ENCODE measurements at regions not wholly inside any gene's neighbourhood (a gene's known extent, or its start where the extent isn't known, plus 50 kb on each side); places are given as distances from the start of the nearest gene placed in this dataset.
"Not testable (repeated sequence)": the region's sequence is repeated elsewhere in the genome, so short reads cannot be mapped to it uniquely, and the experiment has no call there.

DNA sequence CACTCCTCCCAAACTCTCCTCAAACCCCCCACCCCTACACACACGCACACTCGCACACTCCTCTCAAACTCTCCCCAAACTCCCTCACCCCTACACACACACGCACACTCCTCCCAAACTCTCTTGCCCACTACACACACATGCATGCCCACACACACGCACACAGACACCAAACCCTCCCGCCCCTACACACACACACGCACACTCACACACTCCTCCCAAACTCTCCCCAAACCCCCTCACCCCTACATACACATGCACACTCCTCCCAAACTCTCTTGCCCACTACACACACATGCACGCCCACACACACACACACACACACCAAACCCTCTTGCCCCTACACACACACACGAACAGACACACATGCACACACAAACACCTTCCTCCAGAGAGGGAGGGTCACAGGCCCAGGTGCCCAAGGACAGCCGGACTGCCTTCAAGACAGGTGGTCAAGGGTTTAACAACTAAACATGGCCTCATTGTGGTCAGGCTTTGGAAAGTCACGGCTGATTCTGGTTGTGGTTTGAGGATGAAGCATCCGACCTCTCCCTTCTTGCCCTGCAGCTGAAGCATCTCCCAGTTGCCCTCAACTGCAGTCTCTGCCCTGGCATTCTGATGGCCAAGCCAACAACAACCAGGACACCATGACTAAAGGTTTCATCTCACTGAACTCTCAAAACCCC is 72.3 kb upstream of the SNTG2 start:
- DNase-seq (ENCODE audit: extremely low read depth in 1 of 2, low read depth in 1 of 2) = no peak

DNA sequence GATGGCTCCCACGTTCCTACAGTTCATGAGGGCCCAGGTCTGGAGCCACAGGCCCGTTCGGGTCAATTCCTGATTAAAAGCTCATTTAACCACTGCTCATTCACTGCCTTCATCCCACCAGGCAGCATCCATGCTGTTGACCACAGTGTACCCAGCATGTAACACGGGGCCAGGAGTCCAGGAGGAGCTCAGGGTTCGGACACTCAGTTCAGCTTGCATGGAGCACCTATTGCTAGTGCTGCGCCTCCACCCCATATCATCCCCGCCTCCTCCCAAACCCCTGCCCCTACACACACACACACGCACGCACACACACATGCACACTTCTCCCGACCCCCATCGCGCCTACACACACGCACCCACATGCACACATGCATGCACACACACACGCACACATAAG is 72.9 kb upstream of the SNTG2 start:
- DNase-seq (ENCODE audit: extremely low read depth in 1 of 2, low read depth in 1 of 2) = no peak

DNA sequence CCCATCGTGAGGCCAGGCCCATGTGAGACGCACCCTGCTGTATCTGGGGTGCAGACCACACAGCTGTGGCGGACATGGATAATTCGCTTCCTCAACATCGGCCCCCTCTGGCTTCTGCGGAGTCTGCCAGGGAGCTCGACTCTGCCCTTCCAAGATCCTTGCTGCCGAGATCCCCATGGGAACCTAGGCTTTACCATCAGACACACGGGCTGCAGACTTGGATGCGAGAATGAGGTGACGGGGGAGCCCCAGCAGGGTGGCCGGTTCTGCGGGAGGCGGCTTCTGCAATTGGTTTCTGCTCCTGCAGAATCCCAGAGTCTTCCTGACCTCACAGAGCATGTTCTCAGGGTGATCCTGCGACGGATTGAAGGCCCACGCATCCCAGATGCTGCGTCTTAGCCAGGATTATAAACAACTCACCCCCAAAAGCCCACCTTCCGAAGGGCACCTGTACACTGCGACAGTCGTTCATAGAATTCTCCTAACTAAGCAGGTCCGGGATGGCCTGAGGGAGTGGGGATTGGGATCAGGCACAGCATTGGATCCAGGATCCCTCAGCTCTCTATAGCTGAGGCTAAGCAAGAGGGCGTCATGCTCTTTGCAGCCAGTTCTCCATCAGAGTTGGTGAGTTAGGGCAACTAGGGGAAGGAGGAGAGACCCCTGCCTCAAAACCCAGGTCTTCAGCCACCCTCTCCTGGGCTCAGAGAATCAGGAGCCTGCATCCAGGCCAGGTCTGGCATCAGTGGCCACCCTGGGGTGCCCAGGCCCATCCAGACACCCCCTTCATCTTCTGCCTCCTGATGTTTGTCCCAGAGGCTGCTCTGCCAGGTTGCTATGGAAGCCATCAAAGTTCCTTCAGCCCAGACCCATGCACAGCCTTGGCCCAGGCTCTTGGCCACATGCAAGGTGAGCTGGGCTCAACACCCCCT is 74.7 kb upstream of the SNTG2 start:
- no peak for DNase-seq (ENCODE audit: extremely low read depth in 1 of 2, low read depth in 1 of 2)

DNA sequence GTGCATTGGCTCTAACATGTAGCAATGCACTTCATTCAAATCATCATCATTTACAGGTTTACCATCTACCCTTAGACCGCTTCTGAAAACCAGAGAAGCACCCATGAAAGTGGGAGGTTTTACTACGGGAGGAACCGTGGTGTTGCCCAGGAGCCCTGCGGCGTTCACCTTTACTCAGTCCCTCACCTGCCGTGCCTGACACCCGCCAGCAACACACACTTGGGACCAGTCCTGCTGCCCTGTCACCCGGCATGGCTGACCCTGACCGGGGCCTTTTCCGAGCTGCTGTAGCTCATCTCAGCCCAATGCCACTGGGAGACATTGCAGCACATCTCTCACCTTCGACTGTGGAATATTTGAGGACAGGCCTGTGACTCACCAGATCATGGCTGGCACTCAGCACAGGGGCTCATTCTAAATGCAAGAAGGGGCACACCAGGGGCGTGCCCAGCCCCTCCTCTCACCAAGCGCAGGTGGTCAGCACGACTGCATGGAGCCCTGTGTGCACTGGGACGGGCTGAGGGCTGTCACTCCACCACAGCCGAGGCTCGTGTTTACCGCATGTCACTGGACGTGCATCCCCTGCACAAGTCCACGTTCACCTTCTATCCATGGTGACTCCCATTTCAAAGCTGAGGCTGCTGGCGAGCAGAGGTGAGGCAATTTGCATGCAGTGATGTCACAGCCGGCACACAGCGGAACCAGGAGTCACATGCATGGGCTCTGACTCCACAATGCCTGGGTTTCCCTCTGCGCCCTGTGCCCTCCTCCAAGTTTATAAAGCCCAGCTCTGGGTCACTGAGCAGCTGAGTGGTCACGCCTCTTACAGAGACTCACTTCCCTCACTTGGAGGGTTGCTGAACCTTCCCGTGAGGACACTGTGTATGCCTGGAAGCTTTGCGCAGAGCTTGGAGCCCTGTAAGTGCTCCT is 76.7 kb upstream of the SNTG2 start:
- no peak for DNase-seq (ENCODE audit: extremely low read depth in 1 of 2, low read depth in 1 of 2)

DNA sequence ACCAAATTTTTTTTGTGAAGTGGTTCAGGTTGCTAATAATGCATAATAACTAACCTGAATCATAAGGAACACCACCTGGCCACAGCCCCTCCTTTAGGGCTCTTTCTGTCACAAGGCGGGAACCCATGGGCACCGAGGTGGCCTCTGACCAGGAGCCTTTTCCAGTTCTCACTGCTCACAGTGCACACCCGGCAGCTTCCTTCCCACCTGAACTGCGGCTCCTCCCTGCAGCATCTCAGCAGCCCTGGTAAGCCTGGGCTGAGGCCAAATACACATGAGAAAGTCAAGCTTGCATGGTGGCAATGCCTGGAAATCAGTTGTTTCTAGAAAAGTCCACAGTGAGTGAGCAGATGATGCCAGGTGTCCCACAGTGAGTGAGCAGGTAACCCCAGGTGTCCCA is 77.6 kb upstream of the SNTG2 start:
- no peak for DNase-seq (ENCODE audit: extremely low read depth in 1 of 2, low read depth in 1 of 2)

DNA sequence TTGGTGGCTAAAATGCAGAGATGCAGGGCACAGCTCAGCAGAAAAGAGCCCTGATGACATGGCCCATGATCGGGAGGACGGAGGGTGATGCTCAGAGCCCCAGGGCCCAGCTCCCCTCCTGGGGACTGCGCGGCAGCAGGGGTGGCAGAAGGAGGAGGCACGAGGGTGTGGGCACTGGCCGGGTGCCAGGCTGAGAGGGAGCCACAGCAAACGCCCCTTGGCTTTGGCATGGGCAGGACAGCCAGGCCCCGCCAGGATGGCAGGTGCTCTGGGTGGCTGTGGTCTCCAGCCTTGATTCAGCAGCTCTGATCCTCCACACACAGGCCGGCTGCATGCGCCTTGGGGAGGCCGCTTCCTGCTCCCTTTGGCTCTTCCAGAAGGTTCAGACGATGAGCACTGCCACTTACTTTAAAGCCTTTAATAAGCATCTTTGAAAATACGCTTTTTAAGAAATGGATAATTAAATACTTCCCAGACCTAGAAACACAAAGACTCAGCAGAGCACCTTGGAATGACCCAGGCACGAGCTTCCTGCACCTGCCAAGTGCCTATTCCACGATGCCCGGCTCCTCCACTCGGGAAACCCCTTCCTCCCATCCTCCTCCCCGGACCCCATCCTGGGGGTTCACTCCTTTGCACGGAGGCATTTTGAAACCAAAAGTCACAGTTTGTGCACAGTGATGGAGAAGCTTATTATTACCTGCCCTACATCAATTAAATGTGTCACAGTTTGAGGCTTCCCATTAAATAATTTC is 78.5 kb upstream of the SNTG2 start:
- no peak for DNase-seq (ENCODE audit: extremely low read depth in 1 of 2, low read depth in 1 of 2)

DNA sequence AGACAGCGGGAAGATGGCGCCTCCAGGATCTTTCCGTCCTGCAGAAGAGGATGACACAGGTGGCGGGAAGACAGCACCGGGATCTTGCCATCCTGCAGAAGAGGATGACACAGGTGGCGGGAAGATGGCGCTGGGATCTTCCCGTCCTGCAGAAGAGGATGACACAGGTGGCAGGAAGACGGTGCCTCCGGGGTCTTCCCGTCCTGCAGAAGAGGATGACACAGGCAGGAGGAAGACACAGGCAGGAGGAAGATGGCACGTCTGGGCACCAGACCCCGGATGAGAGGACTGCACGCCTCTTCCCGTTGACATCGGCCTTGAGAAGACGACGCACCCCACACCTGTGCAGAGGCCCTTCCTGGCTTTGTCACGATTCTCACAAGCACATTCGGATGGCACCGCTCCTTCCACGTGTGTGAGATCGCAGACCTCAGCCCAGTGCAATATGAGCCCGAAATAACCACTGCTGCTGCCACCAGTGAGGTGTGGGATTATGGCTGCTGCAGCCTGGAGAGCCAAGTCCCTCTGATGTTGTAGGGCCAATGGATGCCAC is 79.4 kb upstream of the SNTG2 start:
- no peak for DNase-seq (ENCODE audit: extremely low read depth in 1 of 2, low read depth in 1 of 2)

DNA sequence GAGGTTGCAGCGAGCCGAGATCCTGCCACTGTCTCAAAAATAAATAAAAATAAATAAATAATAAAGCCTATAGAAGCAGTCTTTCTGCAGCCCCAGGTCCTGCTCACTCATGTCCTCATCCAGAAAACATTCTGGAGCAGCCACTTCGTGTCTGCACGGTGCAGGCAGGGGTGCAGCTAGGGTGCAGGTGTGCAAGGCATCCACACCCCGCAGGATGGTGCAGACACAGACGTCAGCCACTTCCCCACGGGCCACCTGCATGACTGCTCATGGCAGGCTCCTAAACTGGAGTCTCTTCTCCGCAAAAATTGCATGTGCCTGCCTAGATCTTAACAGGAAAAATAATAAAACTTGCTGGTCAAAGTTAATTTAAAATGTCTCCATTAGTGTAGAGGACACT is 80.2 kb upstream of the SNTG2 start:
- DNase-seq (ENCODE audit: extremely low read depth in 1 of 2, low read depth in 1 of 2) = no peak

DNA sequence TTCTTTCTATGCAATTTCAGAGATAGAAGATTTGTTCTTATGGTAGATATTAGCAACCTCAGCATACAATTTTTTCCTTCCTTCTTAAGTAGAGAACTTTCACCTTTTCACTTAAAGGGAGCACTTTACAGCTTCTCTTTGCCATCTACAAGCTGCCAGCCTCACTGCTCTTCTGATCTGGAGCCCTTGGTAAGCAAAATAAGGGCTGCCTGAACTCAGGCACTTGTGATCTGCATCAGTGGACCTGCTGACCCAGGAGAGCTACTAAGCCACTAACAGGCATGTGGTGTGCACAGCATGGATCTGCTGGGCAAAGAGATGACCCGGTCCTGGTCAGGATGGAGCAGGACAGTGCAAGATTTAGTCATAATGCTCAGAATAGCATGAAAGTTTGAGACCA is 80.8 kb upstream of the SNTG2 start:
- DNase-seq (ENCODE audit: extremely low read depth in 1 of 2, low read depth in 1 of 2) = no peak

DNA sequence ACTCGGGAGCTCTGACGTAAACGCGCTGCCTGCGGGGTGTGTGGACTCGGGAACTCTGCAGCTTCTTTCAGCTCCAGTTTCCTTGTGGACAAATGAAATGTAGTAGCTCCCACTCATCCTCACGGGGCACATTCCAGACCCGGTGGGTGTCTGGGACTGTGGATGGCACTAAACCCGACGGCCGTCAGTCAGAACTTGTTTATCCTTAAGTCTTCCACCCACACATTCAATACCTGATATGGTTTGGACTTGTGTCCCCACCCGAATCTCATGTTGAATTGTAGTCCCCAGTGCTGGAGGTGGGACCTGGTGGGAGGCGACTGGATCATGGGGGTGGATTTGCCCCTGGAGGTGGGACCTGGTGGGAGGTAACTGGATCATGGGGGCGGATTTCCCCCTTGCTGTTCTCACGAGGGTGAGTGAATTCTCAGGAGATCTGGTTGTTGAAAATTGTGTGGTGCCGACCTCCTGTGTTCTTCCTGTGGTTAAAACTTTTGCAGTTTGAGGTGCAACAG is 81.2 kb upstream of the SNTG2 start:
- DNase-seq (ENCODE audit: extremely low read depth in 1 of 2, low read depth in 1 of 2) = no peak

DNA sequence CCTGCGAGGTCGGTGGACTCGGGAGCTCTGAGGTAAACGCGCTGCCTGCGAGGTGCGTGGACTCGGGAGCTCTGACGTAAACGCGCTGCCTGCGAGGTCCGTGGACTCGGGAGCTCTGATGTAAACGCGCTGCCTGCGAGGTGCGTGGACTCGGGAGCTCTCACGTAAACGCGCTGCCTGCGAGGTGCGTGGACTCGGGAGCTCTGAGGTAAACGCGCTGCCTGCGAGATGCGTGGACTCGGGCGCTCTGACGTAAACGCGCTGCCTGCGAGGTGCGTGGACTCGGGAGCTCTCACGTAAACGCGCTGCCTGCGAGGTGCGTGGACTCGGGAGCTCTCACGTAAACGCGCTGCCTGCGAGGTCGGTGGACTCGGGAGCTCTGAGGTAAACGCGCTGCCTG is 81.8 kb upstream of the SNTG2 start:
- not testable (repeated sequence) for DNase-seq (ENCODE audit: extremely low read depth in 1 of 2, low read depth in 1 of 2)

DNA sequence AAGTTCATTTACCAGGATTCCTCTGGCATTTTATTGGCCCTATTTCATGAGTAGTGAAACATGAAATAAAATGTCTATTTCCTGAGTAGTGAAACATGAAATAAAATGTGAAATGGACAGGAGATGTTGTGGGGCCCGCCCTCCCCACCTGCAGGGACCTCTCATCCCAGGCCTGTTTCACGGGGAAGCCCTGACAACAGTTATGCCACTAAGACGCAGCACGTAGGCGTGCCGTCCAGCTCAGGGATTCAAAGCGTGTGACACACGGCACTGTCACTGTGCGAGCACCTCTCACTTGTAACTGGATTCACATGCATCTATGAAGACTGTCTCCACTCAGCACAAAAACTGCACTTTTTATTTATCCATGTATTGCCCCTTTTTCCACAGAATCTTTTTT is 83.4 kb upstream of the SNTG2 start:
- DNase-seq (ENCODE audit: extremely low read depth in 1 of 2, low read depth in 1 of 2) = no peak

DNA sequence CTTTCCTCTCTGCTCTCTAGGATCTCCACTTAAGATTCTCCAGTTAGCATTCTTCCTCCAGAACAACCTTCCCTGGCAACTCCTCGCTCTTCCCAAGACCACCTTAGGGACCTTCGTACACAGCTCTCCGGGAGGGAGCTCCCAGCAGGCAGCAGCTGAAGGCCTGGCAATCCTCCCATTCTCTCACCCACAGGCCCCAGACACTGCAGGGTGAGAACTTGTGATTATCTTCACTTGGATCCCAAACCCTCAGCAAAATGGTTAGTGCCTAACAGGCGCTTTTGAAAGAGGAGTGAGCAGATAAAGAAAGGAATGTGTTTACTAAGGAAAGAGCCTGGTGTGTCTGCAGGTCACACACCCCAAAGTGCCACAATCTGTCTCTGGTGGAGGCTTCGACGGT is 83.8 kb upstream of the SNTG2 start:
- no peak for DNase-seq (ENCODE audit: extremely low read depth in 1 of 2, low read depth in 1 of 2)

DNA sequence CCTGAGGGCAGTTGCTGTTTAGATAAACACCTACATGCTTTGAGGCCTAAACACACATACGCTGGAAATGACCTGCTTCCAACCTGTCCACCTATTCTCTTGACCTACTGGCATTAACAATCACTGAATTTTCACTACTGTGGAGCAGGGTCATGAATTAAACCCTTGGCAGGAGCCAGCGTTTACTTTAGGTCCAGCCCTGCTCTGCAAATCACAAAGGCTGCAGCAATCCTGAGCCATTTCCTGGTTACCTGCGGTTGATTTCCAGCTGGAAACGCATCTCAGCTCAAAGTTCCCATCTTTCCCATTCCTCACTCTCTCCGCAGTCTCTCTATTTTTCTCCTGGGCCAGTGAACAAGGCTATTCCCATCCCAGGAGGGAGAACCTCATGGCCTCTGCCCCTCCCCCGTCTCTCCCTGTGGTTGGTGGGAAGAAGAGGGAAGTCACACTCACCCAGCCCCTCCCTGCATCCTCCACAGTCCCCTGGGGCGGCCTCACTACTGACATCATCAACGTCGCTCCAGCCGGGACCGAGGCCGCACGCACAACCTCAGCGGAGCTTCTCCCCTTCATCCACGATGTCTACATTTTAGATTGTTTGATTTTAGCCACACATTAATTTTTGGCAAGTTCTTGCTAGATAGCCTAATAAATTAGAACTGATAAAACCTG is 84.5 kb upstream of the SNTG2 start:
- DNase-seq (ENCODE audit: extremely low read depth in 1 of 2, low read depth in 1 of 2) = no peak

DNA sequence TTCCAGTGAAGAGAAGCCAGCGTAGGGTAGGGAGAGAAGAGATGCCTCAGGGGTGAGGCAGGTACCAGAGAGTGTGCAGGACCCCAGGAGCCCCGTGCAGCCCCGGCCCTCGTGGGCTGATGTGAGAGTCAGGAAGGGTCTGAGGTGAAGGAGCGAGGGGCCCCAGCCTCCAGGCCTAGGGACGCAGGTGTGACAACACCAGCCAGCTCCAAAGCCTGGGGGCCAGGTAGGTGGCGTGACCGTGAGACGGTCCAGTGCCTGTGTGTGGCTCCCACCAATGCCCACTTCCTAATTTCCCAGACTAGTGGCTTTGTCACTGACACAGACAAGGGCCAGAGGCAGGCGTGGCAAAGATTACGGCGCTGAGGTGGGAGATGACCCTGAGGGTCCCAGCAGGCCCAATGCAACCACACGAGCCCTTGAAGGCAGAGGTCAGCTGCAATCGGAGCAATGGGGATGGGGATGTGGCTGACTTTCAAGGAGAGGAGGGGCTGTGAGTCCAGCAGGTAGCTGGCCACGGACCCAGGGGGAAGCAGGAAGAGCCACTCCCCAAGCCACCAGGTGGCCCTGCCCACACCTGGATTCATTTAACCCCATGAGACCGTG is 86.0 kb upstream of the SNTG2 start:
- DNase-seq (ENCODE audit: extremely low read depth in 1 of 2, low read depth in 1 of 2) = no peak

DNA sequence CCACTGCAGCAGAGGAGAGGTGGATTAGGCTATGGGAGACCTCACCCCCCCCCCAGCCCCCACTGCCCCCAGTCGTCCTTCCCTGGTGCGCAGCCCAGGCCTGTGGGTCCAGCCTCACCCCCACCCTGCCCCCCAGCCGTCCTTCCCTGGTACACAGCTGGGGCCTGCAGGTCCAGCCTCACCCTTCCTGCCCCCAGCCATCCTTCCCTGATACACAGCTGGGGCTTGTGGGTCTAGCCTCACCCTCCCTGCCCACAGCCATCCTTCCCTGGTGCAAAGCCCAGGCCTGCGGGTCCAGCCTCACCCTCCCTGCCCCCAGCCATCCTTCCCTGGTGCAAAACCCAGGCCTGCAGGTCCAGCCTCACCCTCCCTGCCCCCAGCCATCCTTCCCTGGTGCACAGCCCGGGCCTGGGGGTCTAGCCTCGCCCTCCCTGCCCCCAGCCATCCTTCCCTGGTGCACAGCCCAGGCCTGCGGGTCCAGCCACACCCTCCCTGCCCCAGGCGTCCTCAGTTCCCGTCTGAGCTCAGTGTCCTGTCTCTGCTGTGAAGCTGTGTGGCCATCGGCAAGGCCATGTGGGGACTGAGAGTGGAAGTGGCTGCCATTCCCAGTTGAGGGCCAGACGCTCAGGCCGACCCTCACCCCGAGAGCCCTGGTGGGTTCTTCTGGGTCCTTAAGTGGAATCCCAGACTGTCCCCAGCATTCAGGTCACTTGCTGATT is 86.8 kb upstream of the SNTG2 start:
- no peak for DNase-seq (ENCODE audit: extremely low read depth in 1 of 2, low read depth in 1 of 2)

DNA sequence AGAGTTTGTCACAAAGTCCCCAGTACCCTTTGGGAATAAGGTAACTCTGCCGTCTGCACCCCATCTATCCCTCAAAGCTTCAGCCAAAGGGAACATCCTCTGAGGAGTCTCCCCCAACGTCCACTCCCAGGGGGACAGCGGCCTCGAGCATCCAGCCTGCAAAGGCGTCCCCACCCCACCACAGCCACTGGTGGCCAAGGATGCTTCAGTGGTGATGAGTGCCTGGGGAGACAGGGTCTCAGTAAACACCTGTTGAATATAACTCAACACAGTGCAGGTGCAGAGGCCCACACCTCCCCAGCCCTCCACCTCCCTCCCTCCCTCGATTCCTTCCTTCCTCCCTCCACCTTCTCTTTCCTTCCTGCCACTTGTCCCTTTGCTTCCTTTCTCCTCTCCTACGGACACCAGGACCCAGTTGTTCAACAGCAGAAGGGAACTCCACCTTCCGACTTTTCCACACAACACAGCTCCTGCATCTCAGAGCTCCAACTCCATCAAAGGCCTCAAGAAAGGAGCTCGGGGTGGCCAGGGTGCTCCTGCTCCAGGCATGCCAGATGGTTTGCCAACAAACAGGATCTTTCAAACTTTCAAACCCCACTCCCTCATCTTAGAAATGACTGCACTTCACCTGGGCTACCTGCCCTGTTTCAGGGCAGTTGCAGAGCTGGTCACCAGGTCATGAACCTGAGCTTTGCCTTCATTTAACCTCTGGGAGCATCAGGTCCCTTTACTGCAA is 87.8 kb upstream of the SNTG2 start:
- DNase-seq (ENCODE audit: extremely low read depth in 1 of 2, low read depth in 1 of 2) = no peak

DNA sequence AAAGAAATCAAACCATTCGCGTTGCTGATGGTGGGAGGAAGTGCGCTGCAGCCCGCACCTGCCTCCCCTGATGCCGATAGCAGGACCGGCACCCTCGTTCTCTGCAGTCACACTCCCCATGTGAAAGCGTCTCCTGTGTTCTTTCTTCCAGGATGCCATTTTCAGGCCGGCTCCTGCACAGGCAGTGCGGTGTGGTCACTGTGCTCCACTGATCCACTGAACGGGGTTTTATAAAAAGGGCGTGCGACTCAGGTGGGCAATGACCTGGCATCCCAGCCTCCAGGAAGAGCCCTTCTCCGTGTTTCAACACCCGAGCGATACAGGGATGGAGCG is 88.3 kb upstream of the SNTG2 start:
- DNase-seq (ENCODE audit: extremely low read depth in 1 of 2, low read depth in 1 of 2) = no peak

All from activated CD8-positive, alpha-beta memory T cell treated with anti-CD3 and anti-CD28 coated beads for 1 hour (primary cell).